ENCODE measurements at regions not wholly inside any gene's neighbourhood (a gene's known extent, or its start where the extent isn't known, plus 50 kb on each side); places are given as distances from the start of the nearest gene placed in this dataset.

- no peak for TF ChIP-seq POLR2AphosphoS5 (IDR thresholded peaks at IDR 0.05)
- TF ChIP-seq CTCF (IDR thresholded peaks at IDR 0.05 in 8 of 11, conservative IDR thresholded peaks at IDR 0.05 in 3 of 11) = no peak
Observed at GRCh38 chr6:234706-235372, 57.4 kb upstream of the DUSP22 start.
